ENCODE measurements at regions not wholly inside any gene's neighbourhood (a gene's known extent, or its start where the extent isn't known, plus 50 kb on each side); places are given as distances from the start of the nearest gene placed in this dataset.
A peak's percentile ranks its signal among the peaks of the same experiment; 100 is the strongest.

GRCh38 chr4:117447925-117448324 is 362.5 kb upstream of the TRAM1L1 start:
- peak in 1 of 6 experiments; percentile 1 for DNase-seq

- DNase-seq: no peak
Observed at GRCh38 chr4:117455088-117455487, 369.7 kb upstream of the TRAM1L1 start.

GRCh38 chr4:117466388-117466787 is 381.0 kb upstream of the TRAM1L1 start:
- DNase-seq: no peak

- no peak for DNase-seq
Observed at GRCh38 chr4:117467404-117467803, 382.0 kb upstream of the TRAM1L1 start.

GRCh38 chr4:117474987-117475386 is 389.6 kb upstream of the TRAM1L1 start:
- no peak for DNase-seq

GRCh38 chr4:117477925-117478324 is 392.5 kb upstream of the TRAM1L1 start:
- DNase-seq: no peak

- no peak for DNase-seq
Observed at GRCh38 chr4:117478702-117479101, 393.3 kb upstream of the TRAM1L1 start.

- no peak for DNase-seq
Observed at GRCh38 chr4:117479673-117480072, 394.3 kb upstream of the TRAM1L1 start.

GRCh38 chr4:117481742-117482141 is 396.4 kb upstream of the TRAM1L1 start:
- DNase-seq: no peak

GRCh38 chr4:117488692-117489091 is 403.3 kb upstream of the TRAM1L1 start:
- DNase-seq: no peak

- DNase-seq: no peak
Observed at GRCh38 chr4:117489107-117489506, 403.7 kb upstream of the TRAM1L1 start.

GRCh38 chr4:117491516-117491915 is 406.1 kb upstream of the TRAM1L1 start:
- no peak for DNase-seq

GRCh38 chr4:117495802-117496201 is 410.4 kb upstream of the TRAM1L1 start:
- no peak for DNase-seq

GRCh38 chr4:117512414-117512813 is 427.0 kb upstream of the TRAM1L1 start:
- no peak for DNase-seq

GRCh38 chr4:117514391-117515175 is 429.2 kb upstream of the TRAM1L1 start:
- no peak for DNase-seq

- no peak for DNase-seq
Observed at GRCh38 chr4:117515921-117516320, 430.5 kb upstream of the TRAM1L1 start.

GRCh38 chr4:117527601-117528000 is 442.2 kb upstream of the TRAM1L1 start:
- no peak for DNase-seq

- DNase-seq: no peak
Observed at GRCh38 chr4:117529401-117529800, 444.0 kb upstream of the TRAM1L1 start.

- DNase-seq: no peak
Observed at GRCh38 chr4:117533501-117533900, 448.1 kb upstream of the TRAM1L1 start.

- no peak for DNase-seq
Observed at GRCh38 chr4:117545039-117545438, 459.7 kb upstream of the TRAM1L1 start.

GRCh38 chr4:117549524-117549923 is 464.1 kb upstream of the TRAM1L1 start:
- no peak for DNase-seq

- no peak for DNase-seq
Observed at GRCh38 chr4:117550085-117550484, 464.7 kb upstream of the TRAM1L1 start.

GRCh38 chr4:117560329-117560728 is 474.0 kb upstream of the NDST3 start:
- DNase-seq: no peak

GRCh38 chr4:117574085-117574484 is 460.2 kb upstream of the NDST3 start:
- DNase-seq: no peak

GRCh38 chr4:117575850-117576249 is 458.4 kb upstream of the NDST3 start:
- DNase-seq: no peak

All from stimulated activated naive CD4-positive, alpha-beta T cell (primary cell).